Lower leg skin (tissue), 3 donors: ENCODE measurements at regions not wholly inside any gene's neighbourhood (a gene's known extent, or its start where the extent isn't known, plus 50 kb on each side); places are given as distances from the start of the nearest gene placed in this dataset.

Experiments
- CTCF ChIP-seq, 3 donors: fragments of 450-650 bp; IDR thresholded peaks; one replicate each; pipeline ENCODE4 v1.5.1; 2016; ENCODE audit warnings: antibody characterized with exemption in 3 of 3, mild to moderate bottlenecking in 3 of 3, moderate library complexity in 2 of 3
- POLR2A ChIP-seq, 2 donors: fragments of 450-650 bp; IDR thresholded peaks; one replicate each; pipeline ENCODE4 v1.6.1; 2016 to 2017; ENCODE audit warnings: antibody characterized with exemption in 2 of 2, mild to moderate bottlenecking in 1 of 2, moderate library complexity in 1 of 2

DNA sequence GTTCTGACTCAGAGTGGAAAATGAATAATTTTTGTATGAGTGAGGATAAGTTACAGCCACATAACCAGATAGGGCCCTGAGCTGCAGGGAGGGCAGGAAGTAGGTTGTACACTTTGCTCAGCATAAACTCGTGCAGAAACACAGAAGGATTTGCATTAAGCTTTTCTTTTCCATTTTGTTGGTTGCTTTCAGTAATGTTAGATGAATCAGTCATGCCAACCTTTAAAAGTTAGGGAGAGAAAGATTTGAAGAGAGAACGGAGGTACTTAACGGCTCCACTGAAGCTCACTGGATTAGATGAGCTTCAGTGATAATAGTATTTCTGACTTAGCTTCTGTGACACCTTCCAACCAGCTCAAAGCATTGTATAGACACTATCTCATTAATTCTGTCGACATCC, 348.1 kb downstream of the GATA3 start:
- TF ChIP-seq CTCF (IDR thresholded peaks at IDR 0.05) (no peak), POLR2A (IDR thresholded peaks at IDR 0.05) (no peak)
